KMS-11 (cell line): ENCODE measurements at regions not wholly inside any gene's neighbourhood (a gene's known extent, or its start where the extent isn't known, plus 50 kb on each side); places are given as distances from the start of the nearest gene placed in this dataset.

Source experiments
- H2AFZ ChIP-seq: fragments of 200-600 bp; sonication (generic); 2 replicates; pipeline ENCODE4 v1.6.1; 2016; ENCODE audit warnings: antibody characterized with exemption, mixed run types, low read depth
- H3K27ac ChIP-seq: fragments of 200-600 bp; sonication (generic); 2 replicates; pipeline ENCODE4 v1.6.1; 2016; ENCODE audit warnings: mild to moderate bottlenecking, mixed run types
- H3K27me3 ChIP-seq: fragments of 200-600 bp; sonication (generic); 2 replicates; pipeline ENCODE4 v1.6.1; 2017; ENCODE audit warnings: mild to moderate bottlenecking, low read depth, mixed run types, moderate library complexity; ENCODE audit not compliant: insufficient read depth
- H3K36me3 ChIP-seq: fragments of 200-600 bp; sonication (generic); 2 replicates; pipeline ENCODE4 v1.6.1; 2017; ENCODE audit warnings: mild to moderate bottlenecking, mixed run types; ENCODE audit not compliant: insufficient read depth
- H3K4me1 ChIP-seq: fragments of 200-600 bp; sonication (generic); 2 replicates; pipeline ENCODE4 v1.6.1; 2016; ENCODE audit warnings: mild to moderate bottlenecking, low read depth, mixed run types; ENCODE audit not compliant: poor library complexity, severe bottlenecking
- H3K4me2 ChIP-seq: fragments of 200-600 bp; sonication (generic); 2 replicates; pipeline ENCODE4 v1.7.0; 2016; ENCODE audit warnings: mild to moderate bottlenecking, mixed run types
- H3K4me3 ChIP-seq: fragments of 200-600 bp; sonication (generic); IDR thresholded peaks from 2 replicates; pipeline ENCODE4 v1.6.1; 2017; ENCODE audit warnings: low read depth, low read length, mixed read lengths; ENCODE audit not compliant: insufficient read depth
- H3K79me2 ChIP-seq: fragments of 200-600 bp; sonication (generic); 2 replicates; pipeline ENCODE4 v1.6.1; 2016; ENCODE audit warnings: low read depth, mixed run types; ENCODE audit not compliant: insufficient read depth
- H3K9ac ChIP-seq: fragments of 200-600 bp; sonication (generic); 2 replicates; pipeline ENCODE4 v1.6.1; 2016; ENCODE audit warnings: mild to moderate bottlenecking, mixed run types
- H4K20me1 ChIP-seq: fragments of 200-600 bp; sonication (generic); 2 replicates; pipeline ENCODE4 v1.6.1; 2016; ENCODE audit warnings: mild to moderate bottlenecking, mixed run types; ENCODE audit not compliant: insufficient read depth
- TF ChIP-seq, protein P1 (sequence below): fragments of 200-600 bp; sonication (generic); conservative IDR thresholded peaks from 2 replicates; pipeline ENCODE4 v1.6.1; 2017; ENCODE audit warnings: low read depth, mild to moderate bottlenecking, antibody characterized with exemption, low read length, moderate library complexity, mixed read lengths

DNA sequence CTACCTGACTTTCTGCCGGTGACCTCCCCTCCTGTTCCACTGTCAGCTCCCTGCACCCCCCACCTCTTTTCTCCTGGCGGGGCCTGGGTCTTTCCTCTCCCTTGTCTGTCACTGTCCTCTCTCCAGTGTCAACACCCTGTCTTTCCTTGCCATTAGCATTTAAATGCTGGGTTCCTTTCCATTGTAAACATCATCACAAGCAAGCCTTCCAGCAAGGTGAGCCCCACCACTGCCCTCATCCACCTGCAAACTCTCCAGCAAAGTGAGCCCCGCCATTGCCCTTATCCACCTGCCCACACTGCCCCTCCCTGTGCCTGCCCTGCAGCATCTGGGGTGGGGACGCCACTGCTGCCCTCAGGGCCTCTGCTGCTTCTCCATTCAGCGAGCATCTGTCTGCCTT is 195.0 kb downstream of the ENGASE start:
- Histone ChIP-seq H3K4me3 (no peak overlapping the region), H4K20me1 (no peaks in the 10 kb centered on the region), H3K36me3 (no peaks in the 10 kb centered on the region), H3K27me3 (peaks cover 96% of the 10 kb centered on the region), H3K4me2 (no peak overlapping the region), H3K27ac (no peak overlapping the region), H3K4me1 (no peaks in the 10 kb centered on the region), H3K9ac (no peak overlapping the region), H3K79me2 (no peaks in the 10 kb centered on the region), H2AFZ (no peak overlapping the region)
- TF ChIP-seq, protein P1, sequence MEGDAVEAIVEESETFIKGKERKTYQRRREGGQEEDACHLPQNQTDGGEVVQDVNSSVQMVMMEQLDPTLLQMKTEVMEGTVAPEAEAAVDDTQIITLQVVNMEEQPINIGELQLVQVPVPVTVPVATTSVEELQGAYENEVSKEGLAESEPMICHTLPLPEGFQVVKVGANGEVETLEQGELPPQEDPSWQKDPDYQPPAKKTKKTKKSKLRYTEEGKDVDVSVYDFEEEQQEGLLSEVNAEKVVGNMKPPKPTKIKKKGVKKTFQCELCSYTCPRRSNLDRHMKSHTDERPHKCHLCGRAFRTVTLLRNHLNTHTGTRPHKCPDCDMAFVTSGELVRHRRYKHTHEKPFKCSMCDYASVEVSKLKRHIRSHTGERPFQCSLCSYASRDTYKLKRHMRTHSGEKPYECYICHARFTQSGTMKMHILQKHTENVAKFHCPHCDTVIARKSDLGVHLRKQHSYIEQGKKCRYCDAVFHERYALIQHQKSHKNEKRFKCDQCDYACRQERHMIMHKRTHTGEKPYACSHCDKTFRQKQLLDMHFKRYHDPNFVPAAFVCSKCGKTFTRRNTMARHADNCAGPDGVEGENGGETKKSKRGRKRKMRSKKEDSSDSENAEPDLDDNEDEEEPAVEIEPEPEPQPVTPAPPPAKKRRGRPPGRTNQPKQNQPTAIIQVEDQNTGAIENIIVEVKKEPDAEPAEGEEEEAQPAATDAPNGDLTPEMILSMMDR = no peak

DNA sequence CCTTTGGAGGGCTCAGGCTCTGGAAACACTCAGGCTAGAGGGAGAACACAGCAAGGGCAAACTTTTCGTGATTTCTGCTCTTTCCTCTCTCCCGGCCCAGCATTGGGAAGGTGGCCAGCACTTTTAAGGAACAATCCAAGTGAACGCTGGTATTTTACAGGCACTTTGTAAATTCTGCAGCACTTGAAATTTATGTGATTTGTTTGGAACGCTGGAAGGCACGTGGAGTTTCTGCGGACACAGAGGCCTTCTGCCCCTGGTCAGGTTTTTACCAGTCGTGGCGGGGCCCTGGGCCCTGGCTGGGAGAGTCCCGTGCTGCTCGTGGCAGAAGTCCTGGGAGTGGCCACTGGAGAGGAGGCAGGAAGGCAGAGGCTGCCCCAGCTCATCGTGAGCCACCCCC is 188.6 kb downstream of the ENGASE start:
- H3K36me3 ChIP-seq = no peaks in the 10 kb centered on the region
- H3K4me2 ChIP-seq = no peak overlapping the region
- no peak overlapping the region for H3K4me3 ChIP-seq
- H3K9ac ChIP-seq = no peak overlapping the region
- H2AFZ ChIP-seq = no peak overlapping the region
- TF ChIP-seq, protein P1 = no peak
- H3K4me1 ChIP-seq = no peaks in the 10 kb centered on the region
- H3K27ac ChIP-seq = no peak overlapping the region
- no peaks in the 10 kb centered on the region for H4K20me1 ChIP-seq
- peaks cover 100% of the 10 kb centered on the region for H3K27me3 ChIP-seq
- H3K79me2 ChIP-seq = no peaks in the 10 kb centered on the region

DNA sequence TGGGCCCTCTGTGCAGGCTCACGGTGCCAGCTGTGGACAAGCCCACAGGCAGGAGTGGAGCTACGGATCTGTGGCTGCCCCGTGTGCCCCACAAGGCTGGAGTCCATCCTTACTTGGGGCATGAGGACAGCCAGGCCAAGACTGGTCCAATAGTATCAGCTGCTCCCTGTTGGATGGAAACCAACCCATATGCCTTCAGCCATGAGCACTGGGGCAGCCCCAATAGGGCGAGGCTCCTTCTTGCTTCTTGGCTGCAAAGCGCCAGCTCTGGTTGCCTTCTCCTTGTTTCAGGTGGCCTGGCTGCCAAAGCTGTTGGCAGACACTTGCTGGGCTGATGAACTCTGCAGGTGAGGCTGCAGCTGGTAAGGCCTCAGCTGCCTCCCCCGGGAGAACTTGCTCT is 188.0 kb downstream of the ENGASE start:
- Histone ChIP-seq H3K4me3 (no peak overlapping the region), H3K79me2 (no peaks in the 10 kb centered on the region), H2AFZ (no peak overlapping the region), H3K36me3 (no peaks in the 10 kb centered on the region), H3K9ac (no peak overlapping the region), H3K27ac (no peak overlapping the region), H3K4me1 (no peaks in the 10 kb centered on the region), H4K20me1 (no peaks in the 10 kb centered on the region), H3K4me2 (no peak overlapping the region), H3K27me3 (peaks cover 100% of the 10 kb centered on the region)
- TF ChIP-seq, protein P1 = no peak

DNA sequence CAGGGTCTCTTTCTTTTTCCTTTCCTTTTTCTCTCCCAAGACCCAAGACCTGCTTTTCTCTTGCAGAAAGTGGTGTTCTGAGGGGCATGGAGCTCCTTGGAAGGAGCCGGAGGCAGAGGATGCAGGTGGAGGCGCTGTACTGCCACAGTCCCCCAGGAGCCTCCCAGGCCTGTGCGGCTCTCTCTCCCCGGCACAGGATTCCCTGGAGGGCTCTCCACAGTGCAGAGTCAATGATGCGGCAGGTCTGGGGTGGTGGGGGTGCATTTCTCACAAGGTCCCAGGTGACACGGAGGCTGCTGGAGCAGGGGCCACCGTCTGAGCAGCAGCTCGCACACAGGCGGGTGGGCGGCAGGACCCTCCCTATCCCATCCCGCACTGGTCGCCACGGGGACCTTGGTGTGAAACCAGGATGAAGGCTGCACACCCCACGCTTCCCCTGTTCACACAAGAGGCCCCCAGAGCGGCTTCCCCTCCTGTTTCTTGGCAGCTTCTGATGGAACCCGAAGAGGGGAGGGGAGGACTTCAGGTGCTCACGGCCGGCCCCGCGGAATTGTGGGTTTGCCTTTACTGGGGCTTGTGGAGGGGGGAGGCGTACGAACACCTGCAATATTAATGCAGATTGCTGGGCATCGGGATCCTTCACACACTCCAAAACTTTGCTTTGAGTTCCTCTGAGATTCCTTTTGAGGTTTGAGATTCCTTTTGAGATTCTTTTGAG is 186.9 kb downstream of the ENGASE start:
- no peaks in the 10 kb centered on the region for H3K36me3 ChIP-seq
- no peaks in the 10 kb centered on the region for H3K79me2 ChIP-seq
- H3K4me2 ChIP-seq = no peak overlapping the region
- H3K4me1 ChIP-seq = no peaks in the 10 kb centered on the region
- no peak overlapping the region for H3K4me3 ChIP-seq
- no peak overlapping the region for H3K9ac ChIP-seq
- no peak overlapping the region for H3K27ac ChIP-seq
- no peak overlapping the region for H2AFZ ChIP-seq
- TF ChIP-seq, protein P1 = no peak
- H3K27me3 ChIP-seq = peaks cover 100% of the 10 kb centered on the region
- no peaks in the 10 kb centered on the region for H4K20me1 ChIP-seq
